H1 (cell line): ENCODE measurements at regions not wholly inside any gene's neighbourhood (a gene's known extent, or its start where the extent isn't known, plus 50 kb on each side); places are given as distances from the start of the nearest gene placed in this dataset.

ENCODE experiments used
- RXRA ChIP-seq: IDR thresholded peaks from 2 replicates; pipeline ENCODE4 v1.6.1; 2011; ENCODE audit warnings: low read depth, mild to moderate bottlenecking, low read length, moderate library complexity; ENCODE audit not compliant: insufficient read depth

DNA sequence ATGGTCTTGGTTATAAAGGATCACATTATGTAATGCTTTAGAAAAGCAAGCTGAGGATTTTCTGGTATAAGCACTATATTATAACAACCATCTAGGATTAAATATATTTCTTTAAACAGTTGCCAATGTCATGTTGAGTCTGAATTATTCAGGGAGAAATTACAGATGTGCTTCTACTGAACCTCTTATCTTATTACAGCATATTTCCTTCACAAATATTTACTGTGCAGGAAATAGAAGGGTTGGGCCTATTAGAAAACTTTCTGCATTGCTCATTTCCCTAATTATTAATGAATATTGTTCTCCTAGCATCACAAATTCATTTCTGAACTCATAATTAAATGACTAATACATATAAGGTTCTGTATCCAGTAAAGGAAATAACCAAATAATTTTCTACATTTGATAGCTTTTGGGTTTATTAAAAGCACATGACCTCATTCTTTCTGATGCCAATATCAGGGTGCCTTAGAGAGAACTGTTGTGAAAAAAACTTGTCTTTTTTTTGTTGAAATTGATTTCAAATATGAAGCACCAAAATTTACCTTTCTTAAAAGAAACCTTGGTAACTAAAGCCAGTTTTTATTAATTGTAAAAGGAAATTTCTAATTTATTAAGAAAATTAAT is 476.8 kb upstream of the PTGER4 start (continued):
- TF ChIP-seq RXRA = no peak
